ENCODE measurements at regions not wholly inside any gene's neighbourhood (a gene's known extent, or its start where the extent isn't known, plus 50 kb on each side); places are given as distances from the start of the nearest gene placed in this dataset.

DNA sequence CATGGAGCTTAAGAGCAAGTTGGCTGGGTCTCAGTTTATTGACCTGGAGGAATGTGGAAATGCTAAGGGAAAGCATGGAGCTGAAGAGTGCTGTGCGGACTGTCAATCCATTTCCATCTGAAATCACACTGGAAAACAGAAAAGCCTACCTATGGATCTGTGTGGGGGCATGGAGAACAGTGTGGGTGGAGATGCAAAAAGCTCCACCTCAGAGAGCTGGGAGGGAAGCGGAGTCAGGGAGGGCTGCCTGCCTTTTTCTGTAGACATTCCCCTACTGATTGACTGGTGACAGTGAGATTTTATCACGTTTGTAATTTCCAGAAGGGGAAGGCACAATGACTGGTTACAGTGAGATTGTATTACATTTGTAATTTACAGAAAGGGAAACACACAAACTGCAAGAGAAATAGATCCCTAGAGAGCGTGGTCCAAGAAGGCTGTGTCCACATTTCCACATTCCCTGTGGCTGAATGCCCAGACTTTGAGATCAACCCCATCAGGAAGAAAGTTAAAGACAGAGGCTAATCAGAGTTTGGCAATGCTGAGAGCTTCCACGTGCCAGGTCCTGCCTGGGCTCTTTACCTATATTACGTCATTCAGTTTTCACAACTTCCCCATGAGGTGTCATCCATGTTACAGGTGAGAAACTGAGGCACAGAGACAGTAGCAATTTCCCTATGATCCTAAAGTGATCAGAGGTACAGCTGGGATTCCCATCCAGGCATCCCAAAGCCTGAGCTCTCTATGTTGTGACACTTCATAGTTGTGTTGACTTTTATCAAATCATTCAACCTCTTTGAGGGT lies 67.7 kb upstream of the NSMCE3 start:
- H3K4me3 Mint-ChIP-seq: no peak overlapping the region
- H3K27me3 Mint-ChIP-seq: no peaks in the 10 kb centered on the region
- no peak overlapping the region for H3K27ac Mint-ChIP-seq
- H3K36me3 Mint-ChIP-seq: no peaks in the 10 kb centered on the region
- H3K4me1 Mint-ChIP-seq: no peaks in the 10 kb centered on the region
- no peaks in the 10 kb centered on the region for H3K9me3 Mint-ChIP-seq
- CTCF ChIA-PET: no interaction called here
- DNase-seq: no peak

DNA sequence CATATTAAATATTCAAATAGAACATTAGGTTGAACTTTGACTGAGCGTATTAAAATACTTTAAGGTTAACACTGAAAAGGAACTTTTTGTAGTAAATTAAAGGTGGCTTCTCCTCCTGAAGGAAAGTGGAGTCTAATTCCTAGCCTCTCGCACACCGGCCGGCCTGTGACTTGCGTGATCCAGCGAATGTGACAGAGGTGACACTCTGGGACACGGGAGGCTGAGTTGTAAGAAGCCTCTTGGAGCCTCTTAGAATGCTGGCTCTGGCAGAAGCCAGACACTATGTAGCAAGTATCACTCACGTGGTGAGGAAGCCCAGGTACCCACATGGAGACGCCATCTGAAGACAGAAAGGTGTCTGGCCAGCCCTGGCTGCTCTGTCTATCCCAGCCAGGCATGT lies 64.9 kb upstream of the NSMCE3 start:
- CTCF ChIA-PET: no interaction called here

DNA sequence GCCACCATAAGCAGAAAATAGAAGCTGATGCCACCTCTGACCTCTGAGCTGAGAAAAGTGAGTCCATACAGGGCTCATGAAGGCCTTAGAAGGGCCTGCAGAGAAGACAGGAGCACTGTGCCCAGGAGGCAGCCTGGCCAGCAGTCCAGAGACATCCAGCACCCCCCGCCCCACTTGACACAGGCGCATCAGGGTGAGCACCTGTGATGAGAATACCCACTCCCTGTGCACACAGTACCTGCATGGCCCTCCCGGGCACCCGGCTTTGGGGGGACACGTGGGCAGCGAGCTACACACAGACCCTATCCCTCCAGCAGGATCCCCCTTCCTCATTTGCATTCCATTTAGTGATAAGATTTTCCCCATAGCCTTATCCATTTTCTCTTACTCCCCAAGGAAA lies 63.6 kb upstream of the NSMCE3 start:
- H3K4me3 Mint-ChIP-seq: no peak overlapping the region
- no peaks in the 10 kb centered on the region for H3K9me3 Mint-ChIP-seq
- CTCF ChIA-PET: no interaction called here
- H3K36me3 Mint-ChIP-seq: no peaks in the 10 kb centered on the region
- H3K27me3 Mint-ChIP-seq: no peaks in the 10 kb centered on the region
- no peaks in the 10 kb centered on the region for H3K4me1 Mint-ChIP-seq
- DNase-seq: no peak
- no peak overlapping the region for H3K27ac Mint-ChIP-seq

More for the DNA sequence above, 64.9 kb upstream of the NSMCE3 start:
- DNase-seq: no peak
- Mint-ChIP-seq H3K36me3 (no peaks in the 10 kb centered on the region), H3K9me3 (no peaks in the 10 kb centered on the region), H3K27ac (no peak overlapping the region), H3K4me3 (no peak overlapping the region), H3K4me1 (no peaks in the 10 kb centered on the region), H3K27me3 (no peaks in the 10 kb centered on the region)

DNA sequence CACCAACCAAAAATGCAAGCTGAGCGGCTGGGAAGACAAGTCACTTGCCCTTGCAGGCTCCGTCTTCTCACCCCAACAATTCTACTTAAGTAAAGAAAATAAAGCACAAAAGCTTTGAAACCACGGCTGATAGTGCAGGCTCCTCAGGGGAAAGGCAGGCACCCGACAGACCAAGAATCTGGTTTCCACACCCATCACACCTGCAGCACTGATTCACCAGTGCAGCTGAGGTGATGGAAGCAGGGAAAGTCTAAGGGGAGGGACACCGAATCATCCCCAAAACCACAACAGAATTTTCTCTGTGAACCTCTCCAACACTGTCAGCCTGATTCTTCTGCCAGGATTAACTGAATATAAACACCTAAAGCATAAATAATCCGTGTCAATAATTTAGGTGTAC lies 62.0 kb upstream of the NSMCE3 start:
- CTCF ChIA-PET: no interaction called here
- Mint-ChIP-seq H3K9me3 (no peaks in the 10 kb centered on the region), H3K27ac (no peak overlapping the region), H3K36me3 (no peaks in the 10 kb centered on the region), H3K4me1 (no peaks in the 10 kb centered on the region), H3K27me3 (no peaks in the 10 kb centered on the region), H3K4me3 (no peak overlapping the region)
- DNase-seq: no peak

DNA sequence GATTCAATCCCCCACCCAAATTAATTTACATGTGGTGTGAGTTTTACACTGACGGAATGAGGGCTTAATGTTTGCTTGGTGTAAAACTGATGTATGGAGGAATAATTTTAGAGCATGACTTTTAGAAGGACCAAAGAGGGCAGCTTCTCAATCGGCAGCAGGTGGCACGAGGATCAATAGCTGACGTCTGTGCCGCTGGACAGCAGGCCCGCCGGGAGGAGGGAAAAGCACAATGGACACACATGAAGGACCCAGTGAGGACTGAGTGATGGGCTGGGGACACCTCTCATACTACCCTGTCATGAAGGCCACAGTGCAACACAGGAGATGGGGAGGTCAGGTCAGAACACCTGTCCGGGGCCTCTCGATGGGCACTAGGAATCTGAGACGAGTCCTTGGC lies 61.4 kb upstream of the NSMCE3 start:
- Mint-ChIP-seq H3K36me3 (no peaks in the 10 kb centered on the region), H3K9me3 (peaks cover under 1% of the 10 kb centered on the region), H3K27me3 (no peaks in the 10 kb centered on the region), H3K4me3 (no peak overlapping the region), H3K4me1 (no peaks in the 10 kb centered on the region), H3K27ac (no peak overlapping the region)
- DNase-seq: no peak
- CTCF ChIA-PET: no interaction called here

DNA sequence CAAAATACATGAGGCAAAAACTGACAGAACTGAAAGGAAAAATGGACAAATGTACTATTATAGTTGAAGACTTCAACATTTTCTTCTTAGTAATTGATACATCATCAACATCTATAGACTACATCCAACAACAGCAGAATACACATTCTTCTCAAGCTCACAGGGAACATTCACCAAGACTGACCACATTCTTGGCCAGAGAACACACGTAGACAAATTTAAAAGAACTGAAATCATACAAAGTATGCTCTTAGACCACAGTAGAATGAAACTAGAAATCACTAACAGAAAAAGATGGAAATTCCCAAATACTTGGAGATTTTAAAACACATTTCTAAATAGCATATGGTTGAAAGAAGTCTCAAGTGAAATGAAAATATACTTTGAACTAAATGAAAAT lies 55.1 kb upstream of the NSMCE3 start:
- no peaks in the 10 kb centered on the region for H3K27me3 Mint-ChIP-seq
- no peak overlapping the region for H3K4me3 Mint-ChIP-seq
- peaks cover 2% of the 10 kb centered on the region for H3K9me3 Mint-ChIP-seq
- H3K4me1 Mint-ChIP-seq: no peaks in the 10 kb centered on the region
- CTCF ChIA-PET: no interaction called here
- no peaks in the 10 kb centered on the region for H3K36me3 Mint-ChIP-seq
- DNase-seq: no peak
- no peak overlapping the region for H3K27ac Mint-ChIP-seq

DNA sequence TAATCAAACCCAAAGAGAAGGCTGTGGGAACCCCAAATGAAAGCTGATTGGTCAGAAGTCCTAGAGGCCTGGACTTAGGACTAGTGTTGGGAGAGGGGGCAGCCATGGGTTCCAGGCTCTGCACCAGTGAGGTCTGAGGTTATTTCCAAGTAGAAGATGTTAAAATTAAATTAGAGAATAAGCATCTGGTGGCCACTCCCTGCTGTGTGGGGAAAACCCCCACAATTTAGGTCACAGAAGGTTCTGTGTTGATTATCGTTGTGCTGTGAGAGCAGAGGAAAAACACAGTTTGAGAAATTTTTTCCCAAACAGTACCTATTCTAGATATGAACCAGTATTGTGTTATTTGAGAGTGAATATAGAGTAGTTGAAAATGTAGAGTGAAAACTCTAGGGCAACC lies 53.9 kb upstream of the NSMCE3 start:
- CTCF ChIA-PET: no interaction called here
- Mint-ChIP-seq H3K4me1 (no peaks in the 10 kb centered on the region), H3K27ac (no peak overlapping the region), H3K4me3 (no peak overlapping the region), H3K36me3 (no peaks in the 10 kb centered on the region), H3K27me3 (no peaks in the 10 kb centered on the region), H3K9me3 (peaks cover 2% of the 10 kb centered on the region)
- DNase-seq: no peak

DNA sequence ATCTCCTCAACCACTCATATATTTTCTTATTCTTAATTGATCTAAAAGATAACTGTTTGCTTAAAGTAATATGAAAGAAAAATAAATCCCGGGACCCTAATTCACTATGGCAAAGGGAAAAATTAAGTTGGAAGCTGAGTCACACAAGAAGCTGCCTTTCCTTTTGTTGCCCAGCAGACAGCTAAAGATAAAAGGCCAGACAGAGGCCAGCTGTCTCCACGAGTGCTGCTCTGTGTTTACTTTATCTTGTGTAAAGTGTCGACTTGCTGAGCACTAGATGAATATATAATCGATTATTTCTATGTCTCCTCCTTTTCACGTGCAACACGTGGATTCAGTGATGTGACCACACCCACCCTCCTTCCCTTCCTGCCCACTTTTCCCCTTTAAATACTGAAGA lies 52.8 kb upstream of the NSMCE3 start:
- no peaks in the 10 kb centered on the region for H3K36me3 Mint-ChIP-seq
- DNase-seq: no peak
- CTCF ChIA-PET: no interaction called here
- no peak overlapping the region for H3K27ac Mint-ChIP-seq
- no peaks in the 10 kb centered on the region for H3K4me1 Mint-ChIP-seq
- peaks cover 2% of the 10 kb centered on the region for H3K9me3 Mint-ChIP-seq
- H3K4me3 Mint-ChIP-seq: no peak overlapping the region
- no peaks in the 10 kb centered on the region for H3K27me3 Mint-ChIP-seq

DNA sequence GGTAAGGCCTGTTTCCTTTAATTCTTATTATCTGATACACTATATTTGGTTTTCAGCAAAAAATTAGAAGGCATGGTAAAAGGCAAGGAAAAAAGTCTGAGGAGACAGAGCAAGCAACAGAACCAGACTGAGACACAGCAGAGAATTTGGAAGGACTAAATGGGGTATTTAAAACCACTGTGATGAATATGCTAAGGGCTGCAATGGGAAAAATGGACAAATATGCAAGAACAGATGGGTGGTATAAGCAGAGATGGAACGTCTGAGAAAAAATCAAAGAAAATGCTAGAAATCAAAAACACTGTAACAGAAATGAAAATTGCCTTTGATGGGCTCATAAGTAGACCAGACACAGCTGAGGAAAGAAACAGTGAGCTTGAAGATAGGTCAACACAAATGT lies 50.8 kb upstream of the NSMCE3 start:
- no peaks in the 10 kb centered on the region for H3K4me1 Mint-ChIP-seq
- no peak overlapping the region for H3K27ac Mint-ChIP-seq
- H3K27me3 Mint-ChIP-seq: no peaks in the 10 kb centered on the region
- DNase-seq: no peak
- no peaks in the 10 kb centered on the region for H3K9me3 Mint-ChIP-seq
- H3K36me3 Mint-ChIP-seq: no peaks in the 10 kb centered on the region
- CTCF ChIA-PET: no interaction called here
- no peak overlapping the region for H3K4me3 Mint-ChIP-seq

DNA sequence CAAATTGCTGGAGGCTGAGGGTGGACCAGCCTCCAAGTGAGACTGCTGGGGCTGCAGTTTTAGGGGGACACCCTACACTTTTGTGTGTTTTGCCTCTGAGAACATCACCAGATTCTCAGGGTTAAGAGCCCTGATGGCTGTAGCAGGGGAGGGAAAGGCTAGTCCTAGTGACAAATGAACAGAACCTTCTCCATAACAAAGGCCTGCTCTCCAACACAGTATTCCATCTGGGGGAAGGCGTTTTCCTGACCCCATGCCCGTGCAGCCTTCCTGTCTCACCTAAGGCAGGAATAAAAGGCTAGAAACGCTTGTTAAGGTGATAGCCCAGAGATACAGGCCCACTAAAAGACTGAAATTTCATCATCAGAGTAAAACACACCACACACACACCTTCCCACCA lies 50.2 kb upstream of the NSMCE3 start:
- Mint-ChIP-seq H3K9me3 (no peaks in the 10 kb centered on the region), H3K27me3 (peaks cover under 1% of the 10 kb centered on the region), H3K4me1 (no peaks in the 10 kb centered on the region), H3K27ac (no peak overlapping the region), H3K36me3 (no peaks in the 10 kb centered on the region), H3K4me3 (no peak overlapping the region)
- CTCF ChIA-PET: no interaction called here
- DNase-seq: no peak
